ENCODE measurements at regions not wholly inside any gene's neighbourhood (a gene's known extent, or its start where the extent isn't known, plus 50 kb on each side); places are given as distances from the start of the nearest gene placed in this dataset.

DNA sequence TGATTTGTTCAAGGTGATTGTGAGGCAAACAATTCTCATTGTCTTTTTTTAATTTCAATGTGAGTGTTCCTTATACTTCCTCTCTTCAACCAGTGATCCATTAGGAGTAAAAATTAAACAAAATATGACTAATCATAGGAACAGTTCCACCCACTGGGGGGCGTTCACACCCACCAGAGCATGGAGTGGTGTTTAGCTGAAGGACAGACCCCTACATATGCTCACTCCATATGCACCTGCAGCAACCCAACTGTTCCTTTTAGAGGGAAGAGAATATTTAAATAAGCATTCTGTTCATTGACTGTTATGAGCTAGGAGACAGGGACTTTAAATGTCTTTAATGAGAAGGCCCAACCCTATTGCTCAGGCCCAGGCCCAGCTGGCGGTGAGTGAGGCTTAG is 78.7 kb upstream of the DRD2 start:
- Histone ChIP-seq H3K9ac (ENCODE audit: low read length) (no peak overlapping the region), H3K9me3 (ENCODE audit: insufficient read depth, low read length) (no peaks in the 10 kb centered on the region), H3K36me3 (replicated peaks; ENCODE audit: low read depth, low read length) (no peaks in the 10 kb centered on the region), H3K4me3 (ENCODE audit: low read length) (no peak overlapping the region), H3K79me2 (ENCODE audit: low read length) (no peaks in the 10 kb centered on the region), H3K27me3 (ENCODE audit: low read depth, low read length) (peaks cover 15% of the 10 kb centered on the region), H4K20me1 (ENCODE audit: insufficient read depth, low read length) (no peaks in the 10 kb centered on the region), H3K27ac (ENCODE audit: low read length) (no peak overlapping the region), H2AFZ (ENCODE audit: low read depth, low read length) (no peak overlapping the region), H3K4me2 (ENCODE audit: low read length) (no peak overlapping the region), H3K4me1 (ENCODE audit: low read length) (no peaks in the 10 kb centered on the region)
- TF ChIP-seq EZH2phosphoT487 (IDR thresholded peaks at IDR 0.05; ENCODE audit: low read depth), result no peak
- TF ChIP-seq CTCF (IDR thresholded peaks at IDR 0.05; ENCODE audit: low read depth, low read length), result 0 out of 2 replicates have a peak, but pooled peaks have one; percentile 13

GRCh38 chr11:113553235-113553634 is 78.0 kb upstream of the DRD2 start:
- H3K4me1 ChIP-seq (ENCODE audit: low read length), result no peaks in the 10 kb centered on the region
- no peak overlapping the region for H3K9ac ChIP-seq (ENCODE audit: low read length)
- H3K27ac ChIP-seq (ENCODE audit: low read length), result no peak overlapping the region
- no peaks in the 10 kb centered on the region for H3K9me3 ChIP-seq (ENCODE audit: insufficient read depth, low read length)
- no peaks in the 10 kb centered on the region for H4K20me1 ChIP-seq (ENCODE audit: insufficient read depth, low read length)
- TF ChIP-seq EZH2phosphoT487 (IDR thresholded peaks at IDR 0.05; ENCODE audit: low read depth), result no peak
- no peak for TF ChIP-seq CTCF (IDR thresholded peaks at IDR 0.05; ENCODE audit: low read depth, low read length)
- peaks cover 17% of the 10 kb centered on the region for H3K27me3 ChIP-seq (ENCODE audit: low read depth, low read length)
- no peaks in the 10 kb centered on the region for H3K79me2 ChIP-seq (ENCODE audit: low read length)
- H3K36me3 ChIP-seq (replicated peaks; ENCODE audit: low read depth, low read length), result no peaks in the 10 kb centered on the region
- no peak overlapping the region for H2AFZ ChIP-seq (ENCODE audit: low read depth, low read length)
- H3K4me3 ChIP-seq (ENCODE audit: low read length), result no peak overlapping the region
- no peak overlapping the region for H3K4me2 ChIP-seq (ENCODE audit: low read length)

- H3K27me3 ChIP-seq (ENCODE audit: low read depth, low read length), result peaks cover 22% of the 10 kb centered on the region
- H4K20me1 ChIP-seq (ENCODE audit: insufficient read depth, low read length), result no peaks in the 10 kb centered on the region
- H2AFZ ChIP-seq (ENCODE audit: low read depth, low read length), result no peak overlapping the region
- no peak overlapping the region for H3K27ac ChIP-seq (ENCODE audit: low read length)
- H3K9me3 ChIP-seq (ENCODE audit: insufficient read depth, low read length), result no peaks in the 10 kb centered on the region
- no peaks in the 10 kb centered on the region for H3K79me2 ChIP-seq (ENCODE audit: low read length)
- no peak overlapping the region for H3K9ac ChIP-seq (ENCODE audit: low read length)
- TF ChIP-seq EZH2phosphoT487 (IDR thresholded peaks at IDR 0.05; ENCODE audit: low read depth) (no peak), CTCF (IDR thresholded peaks at IDR 0.05; ENCODE audit: low read depth, low read length) (no peak)
- no peaks in the 10 kb centered on the region for H3K4me1 ChIP-seq (ENCODE audit: low read length)
- no peak overlapping the region for H3K4me3 ChIP-seq (ENCODE audit: low read length)
- no peak overlapping the region for H3K4me2 ChIP-seq (ENCODE audit: low read length)
- H3K36me3 ChIP-seq (replicated peaks; ENCODE audit: low read depth, low read length), result no peaks in the 10 kb centered on the region
These were observed 77.1 kb upstream of the DRD2 start for GRCh38 chr11:113552271-113552670.

GRCh38 chr11:113551645-113552044 is 76.4 kb upstream of the DRD2 start:
- Histone ChIP-seq H3K9ac (ENCODE audit: low read length) (no peak overlapping the region), H3K4me2 (ENCODE audit: low read length) (no peak overlapping the region), H4K20me1 (ENCODE audit: insufficient read depth, low read length) (no peaks in the 10 kb centered on the region), H3K4me1 (ENCODE audit: low read length) (no peaks in the 10 kb centered on the region), H3K79me2 (ENCODE audit: low read length) (no peaks in the 10 kb centered on the region), H3K9me3 (ENCODE audit: insufficient read depth, low read length) (no peaks in the 10 kb centered on the region), H3K27me3 (ENCODE audit: low read depth, low read length) (peaks cover 29% of the 10 kb centered on the region), H3K36me3 (replicated peaks; ENCODE audit: low read depth, low read length) (no peaks in the 10 kb centered on the region), H3K4me3 (ENCODE audit: low read length) (no peak overlapping the region), H2AFZ (ENCODE audit: low read depth, low read length) (no peak overlapping the region), H3K27ac (ENCODE audit: low read length) (no peak overlapping the region)
- TF ChIP-seq EZH2phosphoT487 (IDR thresholded peaks at IDR 0.05; ENCODE audit: low read depth) (no peak), CTCF (IDR thresholded peaks at IDR 0.05; ENCODE audit: low read depth, low read length) (no peak)
